Activated CD4-positive, alpha-beta T cell treated with anti-CD3 and anti-CD28 coated beads, Interleukin-2, amount 50 U/mL, for 48 hours (primary cell): ENCODE measurements at regions not wholly inside any gene's neighbourhood (a gene's known extent, or its start where the extent isn't known, plus 50 kb on each side); places are given as distances from the start of the nearest gene placed in this dataset.
"Not testable (repeated sequence)": the region's sequence is repeated elsewhere in the genome, so short reads cannot be mapped to it uniquely, and the experiment has no call there.

Source experiments
- DNase-seq, 2 experiments: peaks; one replicate each; pipeline ENCODE4 v3.0.0-alpha.2; 2020

- DNase-seq, result no peak
Observed at GRCh38 chr19:56980906-56981305, 138.9 kb upstream of the USP29 start.

GRCh38 chr19:56981440-56981839 is 138.3 kb upstream of the USP29 start:
- not testable (repeated sequence) for DNase-seq

- no peak for DNase-seq
Observed at GRCh38 chr19:56983171-56983570, 136.6 kb upstream of the USP29 start.

- no peak for DNase-seq
Observed at GRCh38 chr19:56983804-56984203, 136.0 kb upstream of the USP29 start.

GRCh38 chr19:56986386-56986785 is 133.4 kb upstream of the USP29 start:
- DNase-seq, result no peak

- no peak for DNase-seq
Observed at GRCh38 chr19:56987184-56987583, 132.6 kb upstream of the USP29 start.

GRCh38 chr19:56988299-56988698 is 131.5 kb upstream of the USP29 start:
- no peak for DNase-seq

- no peak for DNase-seq
Observed at GRCh38 chr19:56991912-56992311, 127.9 kb upstream of the USP29 start.

GRCh38 chr19:56993851-56994250 is 125.9 kb upstream of the USP29 start:
- no peak for DNase-seq

- no peak for DNase-seq
Observed at GRCh38 chr19:56994251-56995017, 125.4 kb upstream of the USP29 start.

- no peak for DNase-seq
Observed at GRCh38 chr19:56995303-56995702, 124.5 kb upstream of the USP29 start.

GRCh38 chr19:57002195-57002601 is 117.6 kb upstream of the USP29 start:
- no peak for DNase-seq

- no peak for DNase-seq
Observed at GRCh38 chr19:57002710-57003109, 117.1 kb upstream of the USP29 start.

GRCh38 chr19:57004418-57004817 is 115.4 kb upstream of the USP29 start:
- no peak for DNase-seq

GRCh38 chr19:57008432-57008831 is 111.4 kb upstream of the USP29 start:
- DNase-seq, result no peak

GRCh38 chr19:57010541-57010940 is 109.2 kb upstream of the USP29 start:
- no peak for DNase-seq

GRCh38 chr19:57016076-57016475 is 103.7 kb upstream of the USP29 start:
- no peak for DNase-seq

GRCh38 chr19:57016491-57016890 is 103.3 kb upstream of the USP29 start:
- no peak for DNase-seq

GRCh38 chr19:57025491-57025890 is 94.3 kb upstream of the USP29 start:
- DNase-seq, result no peak

GRCh38 chr19:57026476-57026875 is 93.3 kb upstream of the USP29 start:
- DNase-seq, result no peak

- no peak for DNase-seq
Observed at GRCh38 chr19:57027360-57027759, 92.4 kb upstream of the USP29 start.

- DNase-seq, result no peak
Observed at GRCh38 chr19:57028804-57029525, 90.8 kb upstream of the USP29 start.

- no peak for DNase-seq
Observed at GRCh38 chr19:57031106-57031505, 88.7 kb upstream of the USP29 start.

GRCh38 chr19:57033576-57033975 is 86.2 kb upstream of the USP29 start:
- no peak for DNase-seq

GRCh38 chr19:57034544-57034943 is 85.2 kb upstream of the USP29 start:
- no peak for DNase-seq
